HUES64 (cell line): ENCODE measurements at regions not wholly inside any gene's neighbourhood (a gene's known extent, or its start where the extent isn't known, plus 50 kb on each side); places are given as distances from the start of the nearest gene placed in this dataset.

ENCODE experiments used
- H3K27ac ChIP-seq: 2 replicates; pipeline ENCODE4 v1.7.0; 2013; ENCODE audit warnings: low read depth, low read length, inconsistent platforms
- H3K27me3 ChIP-seq: 2 replicates; pipeline ENCODE4 v1.6.1; 2013; ENCODE audit warnings: mild to moderate bottlenecking, low read length; ENCODE audit not compliant: insufficient read depth
- H3K36me3 ChIP-seq: 2 replicates; pipeline ENCODE4 v1.6.1; 2013; ENCODE audit warnings: mild to moderate bottlenecking, low read length; ENCODE audit not compliant: insufficient read depth
- H3K4me1 ChIP-seq: 2 replicates; pipeline ENCODE4 v1.6.1; 2013; ENCODE audit warnings: mild to moderate bottlenecking, low read length, moderate library complexity; ENCODE audit not compliant: insufficient read depth
- H3K4me3 ChIP-seq: 2 replicates; pipeline ENCODE4 v1.5.1; 2013; ENCODE audit warnings: mild to moderate bottlenecking, low read length, moderate library complexity
- H3K9ac ChIP-seq: 2 replicates; pipeline ENCODE4 v1.6.1; 2013; ENCODE audit warnings: mild to moderate bottlenecking, low read depth, low read length
- H3K9me3 ChIP-seq: 2 replicates; pipeline ENCODE4 v1.6.1; 2013; ENCODE audit warnings: low read depth, low read length; ENCODE audit not compliant: insufficient read depth
- WGBS: fragments of 150-250, 120-280 bp; methylation state at CpG from one replicate; pipeline ENCODE4 v1.1.7; 2013; ENCODE audit warnings: missing lambda C conversion rate; 5-methylcytosine and 5-hydroxymethylcytosine counted together

DNA sequence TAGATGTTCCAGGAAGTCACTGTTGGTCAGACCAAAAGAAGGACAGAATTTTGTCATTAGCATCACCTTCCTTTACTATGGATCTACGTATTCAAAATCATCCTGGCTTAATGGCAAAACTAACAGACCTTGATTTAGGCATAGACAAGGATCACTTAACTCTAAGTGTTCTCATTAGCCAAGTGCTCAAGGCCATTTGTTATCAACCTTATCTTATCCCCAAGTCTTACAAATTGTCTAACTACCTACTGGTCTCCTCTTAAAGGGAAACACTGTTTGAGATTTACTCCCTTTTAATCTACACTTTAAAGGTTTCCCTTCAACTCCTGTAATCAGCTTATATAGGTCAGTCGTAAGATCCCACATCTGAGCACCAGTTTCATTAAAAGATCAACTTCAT is 1197.5 kb upstream of the C9orf72 start:
- H3K4me1 ChIP-seq = peaks cover 6% of the 10 kb centered on the region
- 74% methylated on average over 2 of the region's 2 CpGs for WGBS
- H3K4me3 ChIP-seq = no peak overlapping the region
- H3K27me3 ChIP-seq = no peaks in the 10 kb centered on the region
- no peaks in the 10 kb centered on the region for H3K36me3 ChIP-seq
- no peaks in the 10 kb centered on the region for H3K9me3 ChIP-seq
- H3K27ac ChIP-seq = no peak overlapping the region
- no peak overlapping the region for H3K9ac ChIP-seq

DNA sequence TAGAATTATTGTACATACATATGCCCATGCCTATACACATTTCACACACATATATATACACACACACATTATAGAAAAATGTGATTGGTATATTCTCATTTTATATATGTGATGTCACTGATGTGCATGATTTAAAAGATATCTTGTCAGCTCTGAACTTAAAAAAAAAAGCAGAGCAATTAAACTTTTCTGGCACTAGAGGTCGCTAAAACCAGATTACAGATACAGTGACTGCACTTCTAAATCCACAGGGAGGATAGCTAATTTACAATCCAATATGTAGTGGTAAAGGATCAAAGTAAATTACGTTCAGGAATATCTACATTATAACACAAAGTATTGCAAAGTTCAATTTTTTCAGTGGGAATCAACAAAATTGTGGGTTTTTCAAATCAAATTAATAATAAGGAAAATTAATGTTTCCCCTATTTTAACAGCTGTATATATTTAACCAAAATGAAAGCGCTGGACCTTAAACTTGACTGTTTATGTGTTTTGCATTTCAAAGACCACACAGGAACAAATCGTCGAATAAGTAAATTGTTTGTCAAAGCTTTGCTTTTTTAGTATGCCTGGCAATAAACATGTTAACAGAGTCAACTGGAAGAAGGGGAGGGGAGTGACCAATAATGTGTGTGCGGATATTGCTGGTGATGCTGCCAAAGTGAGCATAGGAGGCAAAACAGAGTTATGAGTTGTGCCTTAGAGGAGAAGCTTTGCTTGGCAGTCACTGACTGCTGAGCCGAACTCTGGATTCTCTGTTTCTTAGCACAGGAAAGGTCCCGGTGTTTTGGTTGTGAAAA is 1201.4 kb upstream of the C9orf72 start:
- no peaks in the 10 kb centered on the region for H3K9me3 ChIP-seq
- WGBS = 52% methylated on average over 7 of the region's 8 CpGs
- no peak overlapping the region for H3K4me3 ChIP-seq
- H3K36me3 ChIP-seq = no peaks in the 10 kb centered on the region
- no peak overlapping the region for H3K27ac ChIP-seq
- H3K4me1 ChIP-seq = peaks cover 6% of the 10 kb centered on the region
- H3K9ac ChIP-seq = no peak overlapping the region
- no peaks in the 10 kb centered on the region for H3K27me3 ChIP-seq

DNA sequence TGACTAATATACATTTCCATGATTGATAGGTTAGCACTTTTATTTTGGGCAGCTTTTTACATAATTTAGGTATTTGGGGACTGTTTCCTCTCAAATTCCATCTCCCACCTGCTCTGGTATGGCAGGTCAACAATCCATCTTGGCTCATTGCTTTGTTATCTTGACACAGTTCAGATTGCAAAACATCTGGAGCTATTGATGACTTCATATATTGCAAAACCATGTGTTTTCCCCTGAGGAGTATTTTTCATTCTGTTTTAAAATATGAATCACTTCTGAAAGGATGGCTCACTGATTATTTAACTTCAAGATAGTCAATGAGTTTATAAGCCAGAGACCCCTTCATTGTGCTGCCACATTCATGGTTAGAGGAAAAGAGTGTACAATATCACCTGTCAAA is 1206.0 kb upstream of the C9orf72 start:
- Histone ChIP-seq H3K27me3 (no peaks in the 10 kb centered on the region), H3K27ac (no peak overlapping the region), H3K9ac (no peak overlapping the region), H3K9me3 (no peaks in the 10 kb centered on the region), H3K4me3 (no peak overlapping the region), H3K4me1 (peaks cover 14% of the 10 kb centered on the region), H3K36me3 (no peaks in the 10 kb centered on the region)

DNA sequence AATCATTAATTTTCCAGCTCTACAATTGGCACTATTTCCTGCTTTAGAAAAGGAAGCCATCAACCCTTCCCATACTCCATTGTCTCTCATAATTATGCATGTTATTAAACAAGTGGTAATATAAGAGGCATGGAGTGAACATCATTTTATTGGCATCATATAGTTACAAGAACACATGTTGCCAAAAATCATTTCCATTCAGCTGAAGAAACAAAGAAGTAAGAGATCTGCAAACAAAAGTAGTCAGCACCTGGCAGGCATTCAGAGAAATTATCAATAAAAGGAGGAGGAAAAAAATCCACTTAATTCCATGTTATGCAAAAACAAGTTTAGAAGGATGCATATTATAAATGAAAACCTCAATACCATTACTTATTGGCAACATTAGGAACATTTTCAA is 1208.2 kb upstream of the C9orf72 start:
- Histone ChIP-seq H3K27me3 (no peaks in the 10 kb centered on the region), H3K9me3 (no peaks in the 10 kb centered on the region), H3K36me3 (no peaks in the 10 kb centered on the region), H3K4me3 (no peak overlapping the region), H3K27ac (no peak overlapping the region), H3K9ac (no peak overlapping the region), H3K4me1 (peaks cover 8% of the 10 kb centered on the region)

DNA sequence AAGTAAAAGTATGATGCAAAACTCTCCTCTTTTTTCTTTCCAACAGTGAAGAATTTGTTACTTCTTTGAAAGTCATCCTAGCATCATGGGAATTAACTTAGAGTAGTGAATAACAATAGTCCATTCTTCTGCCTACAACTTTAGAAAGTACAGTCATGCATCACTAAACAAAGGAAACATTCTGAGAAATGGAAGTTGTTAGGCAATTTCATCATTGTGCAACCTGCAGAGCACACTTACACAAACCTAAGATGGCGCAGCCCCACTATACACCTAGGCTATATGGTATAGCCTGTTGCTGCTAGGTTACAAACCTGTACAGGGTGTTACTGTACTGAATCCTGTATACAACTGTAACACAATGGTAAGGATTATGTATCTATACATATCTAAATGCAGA is 1209.3 kb upstream of the C9orf72 start:
- Histone ChIP-seq H3K4me3 (no peak overlapping the region), H3K9ac (no peak overlapping the region), H3K4me1 (peaks cover 8% of the 10 kb centered on the region), H3K27me3 (no peaks in the 10 kb centered on the region), H3K27ac (no peak overlapping the region), H3K36me3 (no peaks in the 10 kb centered on the region), H3K9me3 (no peaks in the 10 kb centered on the region)
- 100% methylated on average over 1 of the region's 1 CpG for WGBS

DNA sequence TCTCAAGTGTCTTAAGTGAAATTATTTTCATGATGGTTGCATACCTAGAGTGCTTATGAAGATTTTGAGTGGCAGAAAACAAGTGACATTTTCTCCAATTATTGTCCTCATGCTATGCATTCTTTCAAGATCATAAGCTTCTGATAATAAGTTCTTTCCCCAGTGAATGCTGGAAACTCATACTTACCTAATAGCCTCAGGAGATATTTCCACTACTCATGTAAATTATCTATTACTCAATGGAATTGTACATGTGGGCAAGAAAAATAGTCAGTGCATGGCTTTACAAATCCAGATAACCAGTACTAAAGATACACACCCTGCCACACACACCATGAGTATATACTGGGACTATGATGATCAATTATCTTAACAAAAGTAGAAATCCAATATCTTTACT is 1219.4 kb upstream of the C9orf72 start:
- Histone ChIP-seq H3K4me3 (no peak overlapping the region), H3K27ac (no peak overlapping the region), H3K36me3 (no peaks in the 10 kb centered on the region), H3K27me3 (no peaks in the 10 kb centered on the region), H3K9ac (no peak overlapping the region), H3K4me1 (peaks cover 4% of the 10 kb centered on the region; the same call in 1 of the 2 replicates), H3K9me3 (no peaks in the 10 kb centered on the region)

DNA sequence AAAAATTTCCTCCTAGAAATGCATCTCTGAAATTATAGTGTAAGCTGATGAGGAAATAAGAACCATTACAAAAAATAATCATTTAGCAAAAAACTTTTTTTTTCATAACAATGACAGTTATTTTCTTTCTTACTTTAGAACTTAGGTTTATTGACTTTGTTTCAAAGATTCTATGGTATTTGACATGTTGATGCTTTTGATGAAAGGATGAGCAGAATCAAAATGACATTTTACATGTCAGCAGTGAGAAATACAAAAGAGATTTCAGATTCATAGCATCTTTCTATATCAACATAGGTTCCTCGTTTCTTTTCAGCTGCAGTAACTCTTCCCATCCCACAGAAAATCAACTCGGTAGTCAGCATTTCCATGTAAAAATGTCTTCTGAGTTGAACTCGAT is 1226.6 kb upstream of the C9orf72 start:
- WGBS = 86% methylated on average over 3 of the region's 3 CpGs
- no peaks in the 10 kb centered on the region for H3K9me3 ChIP-seq
- H3K4me1 ChIP-seq = peaks cover 13% of the 10 kb centered on the region
- no peaks in the 10 kb centered on the region for H3K27me3 ChIP-seq
- H3K27ac ChIP-seq = no peak overlapping the region
- H3K36me3 ChIP-seq = no peaks in the 10 kb centered on the region
- no peak overlapping the region for H3K4me3 ChIP-seq
- no peak overlapping the region for H3K9ac ChIP-seq

DNA sequence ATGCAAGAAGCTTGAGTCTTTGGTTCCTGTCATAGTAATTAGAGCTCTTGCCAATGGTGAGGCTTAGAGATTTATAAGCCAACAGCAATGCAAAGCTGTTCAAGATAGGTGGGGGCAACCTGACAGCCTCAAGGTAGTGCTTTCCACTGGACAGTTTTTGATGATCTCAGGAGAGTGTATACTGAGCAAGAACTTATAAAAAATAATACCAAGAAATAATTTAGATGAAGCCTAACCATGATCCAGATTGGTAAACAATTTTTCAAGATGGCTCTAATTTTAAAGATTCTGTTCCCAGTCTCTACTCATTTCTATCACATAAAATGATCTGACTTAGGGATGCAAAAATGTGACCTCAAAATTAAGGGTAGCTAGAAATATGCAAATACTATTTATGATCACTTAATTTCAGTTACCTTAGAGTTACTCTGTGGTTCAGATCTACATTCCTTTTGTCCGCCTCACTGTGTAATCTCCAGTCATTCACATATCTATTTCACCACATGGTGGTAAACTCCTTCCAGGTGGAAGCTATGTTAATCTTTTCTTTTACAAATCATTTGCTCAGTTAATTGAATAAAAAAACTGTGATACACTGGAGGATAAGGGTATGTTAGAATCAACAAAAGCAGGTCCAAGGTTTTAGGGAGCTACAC is 1228.0 kb upstream of the C9orf72 start:
- no peaks in the 10 kb centered on the region for H3K27me3 ChIP-seq
- H3K36me3 ChIP-seq = no peaks in the 10 kb centered on the region
- 94% methylated on average over 1 of the region's 1 CpG for WGBS
- H3K27ac ChIP-seq = no peak overlapping the region
- no peak overlapping the region for H3K9ac ChIP-seq
- peaks cover 13% of the 10 kb centered on the region for H3K4me1 ChIP-seq
- no peak overlapping the region for H3K4me3 ChIP-seq
- H3K9me3 ChIP-seq = no peaks in the 10 kb centered on the region

DNA sequence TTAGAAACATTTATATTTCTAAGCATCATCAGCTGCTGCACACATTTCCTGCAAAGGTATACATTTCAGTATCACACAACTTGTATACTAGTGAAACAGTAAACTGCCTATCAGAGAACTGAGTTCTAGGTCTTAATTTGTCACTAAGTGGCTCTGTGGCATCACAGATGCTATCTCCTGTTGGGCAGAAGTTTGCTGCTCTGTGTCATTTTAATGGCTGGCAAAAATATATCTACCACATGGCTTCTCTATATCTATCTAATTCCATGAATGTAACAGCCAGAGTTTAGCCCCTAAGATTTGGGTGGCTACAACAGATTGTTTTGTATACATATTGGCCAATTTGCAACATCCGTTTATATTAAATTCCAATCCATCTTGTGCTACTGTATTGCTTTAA is 1231.9 kb upstream of the C9orf72 start:
- H3K27me3 ChIP-seq = no peaks in the 10 kb centered on the region
- no peak overlapping the region for H3K27ac ChIP-seq
- peaks cover 13% of the 10 kb centered on the region for H3K4me1 ChIP-seq
- H3K9me3 ChIP-seq = no peaks in the 10 kb centered on the region
- no peak overlapping the region for H3K9ac ChIP-seq
- H3K4me3 ChIP-seq = no peak overlapping the region
- H3K36me3 ChIP-seq = no peaks in the 10 kb centered on the region
- whole genome bisulfite sequencing = no CpG with 5 or more reads among the region's 1 CpG

DNA sequence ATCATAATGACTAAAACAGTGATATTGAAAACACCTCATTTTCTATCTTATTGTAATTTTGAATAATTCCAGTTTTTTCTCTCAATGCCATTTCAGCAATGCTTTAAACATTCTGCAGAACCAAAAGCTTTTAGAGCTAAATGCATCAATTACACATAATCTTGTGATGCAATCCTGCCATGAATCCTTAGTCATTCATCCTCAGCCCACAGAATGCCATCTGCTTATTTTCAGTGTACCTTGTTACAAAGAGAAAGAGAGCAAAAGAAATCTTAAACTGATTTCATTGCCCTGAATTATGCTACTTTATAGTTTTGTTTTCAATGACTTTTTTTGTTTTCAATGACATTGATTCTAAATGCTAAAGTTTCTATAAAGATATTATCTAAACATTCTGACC is 1234.8 kb upstream of the C9orf72 start:
- Histone ChIP-seq H3K4me1 (peaks cover 10% of the 10 kb centered on the region), H3K27ac (no peak overlapping the region), H3K9ac (no peak overlapping the region), H3K36me3 (no peaks in the 10 kb centered on the region), H3K27me3 (no peaks in the 10 kb centered on the region), H3K4me3 (no peak overlapping the region), H3K9me3 (no peaks in the 10 kb centered on the region)

DNA sequence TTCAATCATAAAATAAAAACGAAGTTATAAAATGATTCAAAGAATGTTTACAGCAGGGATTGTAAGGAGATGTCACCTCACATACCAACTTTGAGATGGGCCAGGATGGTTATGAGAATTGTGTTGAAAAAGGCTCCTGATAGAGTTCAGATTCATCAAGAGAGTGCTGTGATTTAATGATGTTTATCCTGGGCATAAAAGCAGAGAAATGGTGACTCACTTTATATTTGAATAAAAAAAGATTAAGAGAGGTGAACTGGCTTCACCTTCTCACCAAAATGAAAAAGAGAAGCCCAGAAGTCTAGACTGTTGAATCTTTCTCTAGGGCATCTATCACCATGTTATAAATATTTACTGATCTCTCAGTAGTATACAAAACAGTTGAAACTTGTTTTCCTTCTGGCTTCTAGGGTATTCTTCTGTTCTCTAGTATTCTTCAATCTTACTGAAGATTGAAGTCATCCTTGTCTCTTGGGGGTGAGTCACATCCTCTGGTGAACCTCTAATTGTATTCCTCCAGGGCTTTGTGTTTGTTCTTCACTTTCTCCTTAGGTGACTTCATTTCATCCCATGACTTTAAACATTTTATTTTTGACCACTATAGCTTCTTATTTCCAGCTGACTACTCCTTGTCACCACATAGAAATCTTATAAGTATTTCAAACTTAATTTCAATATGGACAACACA is 1237.3 kb upstream of the C9orf72 start:
- Histone ChIP-seq H3K27me3 (no peaks in the 10 kb centered on the region), H3K9me3 (no peaks in the 10 kb centered on the region), H3K4me3 (no peak overlapping the region), H3K27ac (no peak overlapping the region), H3K9ac (no peak overlapping the region), H3K4me1 (no peaks in the 10 kb centered on the region), H3K36me3 (no peaks in the 10 kb centered on the region)
- WGBS = 88% methylated on average over 1 of the region's 1 CpG
